WI38 (cell line): ENCODE measurements at regions not wholly inside any gene's neighbourhood (a gene's known extent, or its start where the extent isn't known, plus 50 kb on each side); places are given as distances from the start of the nearest gene placed in this dataset.
"Not testable (repeated sequence)": the region's sequence is repeated elsewhere in the genome, so short reads cannot be mapped to it uniquely, and the experiment has no call there.

Source experiments
- H3K4me3 ChIP-seq: 2 replicates; pipeline ENCODE4 v1.5.1; 2011; ENCODE audit warnings: low read depth, mild to moderate bottlenecking, control low read depth, low read length
- CTCF ChIP-seq: IDR thresholded peaks from 2 replicates; pipeline ENCODE4 v1.5.1; 2012; ENCODE audit warnings: low read depth, mild to moderate bottlenecking, control low read depth, low read length

- no peak overlapping the region for H3K4me3 ChIP-seq
- no peak for TF ChIP-seq CTCF
Measured at GRCh38 chr10:34058845-34059614, 724.6 kb upstream of the NRP1 start.

- H3K4me3 ChIP-seq: not testable (repeated sequence)
Measured at GRCh38 chr10:34055410-34055985, 721.0 kb upstream of the NRP1 start.

GRCh38 chr10:34049887-34050286 lies 715.4 kb upstream of the NRP1 start:
- no peak for TF ChIP-seq CTCF
- no peak overlapping the region for H3K4me3 ChIP-seq

- no peak overlapping the region for H3K4me3 ChIP-seq
- TF ChIP-seq CTCF: no peak
Measured at GRCh38 chr10:34049469-34049868, 715.0 kb upstream of the NRP1 start.

GRCh38 chr10:34047389-34047788 lies 712.9 kb upstream of the NRP1 start:
- no peak for TF ChIP-seq CTCF
- no peak overlapping the region for H3K4me3 ChIP-seq

GRCh38 chr10:34046506-34047034 lies 712.1 kb upstream of the NRP1 start:
- no peak overlapping the region for H3K4me3 ChIP-seq
- TF ChIP-seq CTCF: no peak

- TF ChIP-seq CTCF: no peak
- H3K4me3 ChIP-seq: no peak overlapping the region
Measured at GRCh38 chr10:34045571-34046190, 711.2 kb upstream of the NRP1 start.
